ENCODE measurements at regions not wholly inside any gene's neighbourhood (a gene's known extent, or its start where the extent isn't known, plus 50 kb on each side); places are given as distances from the start of the nearest gene placed in this dataset.
"Not testable (repeated sequence)": the region's sequence is repeated elsewhere in the genome, so short reads cannot be mapped to it uniquely, and the experiment has no call there.

DNA sequence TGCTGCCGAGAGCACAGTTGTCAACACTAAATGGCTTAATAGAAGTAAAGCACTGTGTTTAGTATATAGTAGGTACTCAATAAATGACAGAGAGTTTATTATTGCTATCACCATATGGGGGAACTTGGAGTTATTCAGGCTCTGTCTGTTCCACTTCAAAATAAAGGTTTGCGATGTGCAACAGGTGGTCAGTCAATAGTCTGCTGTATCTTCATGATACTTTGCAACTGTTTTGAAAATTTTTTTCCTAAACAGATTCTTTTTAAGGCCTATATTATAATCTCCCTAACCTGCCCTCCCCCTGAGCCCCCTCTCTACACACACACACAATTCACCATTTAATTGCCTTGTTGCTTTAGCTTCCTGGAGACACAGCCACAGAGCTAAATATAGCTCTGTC is 164.7 kb upstream of the NR2F2 start:
- Mint-ChIP-seq H3K4me1 (peaks cover 29% of the 10 kb centered on the region), H3K27ac (no peak overlapping the region), H3K36me3 (peaks cover 17% of the 10 kb centered on the region), H3K4me3 (no peak overlapping the region), H3K27me3 (ENCODE audit: low read depth) (peaks cover 17% of the 10 kb centered on the region), H3K9me3 (peaks cover 18% of the 10 kb centered on the region)
- CTCF ChIA-PET = no interaction called here
- ATAC-seq = no peak
- DNase-seq (ENCODE audit: low spot score) = no peak
- POLR2A ChIA-PET = no interaction called here
- TF ChIP-seq ZNF121 (CRISPR knock-in tag; IDR thresholded peaks at IDR 0.05) = no peak
- TF ChIP-seq, protein P1, sequence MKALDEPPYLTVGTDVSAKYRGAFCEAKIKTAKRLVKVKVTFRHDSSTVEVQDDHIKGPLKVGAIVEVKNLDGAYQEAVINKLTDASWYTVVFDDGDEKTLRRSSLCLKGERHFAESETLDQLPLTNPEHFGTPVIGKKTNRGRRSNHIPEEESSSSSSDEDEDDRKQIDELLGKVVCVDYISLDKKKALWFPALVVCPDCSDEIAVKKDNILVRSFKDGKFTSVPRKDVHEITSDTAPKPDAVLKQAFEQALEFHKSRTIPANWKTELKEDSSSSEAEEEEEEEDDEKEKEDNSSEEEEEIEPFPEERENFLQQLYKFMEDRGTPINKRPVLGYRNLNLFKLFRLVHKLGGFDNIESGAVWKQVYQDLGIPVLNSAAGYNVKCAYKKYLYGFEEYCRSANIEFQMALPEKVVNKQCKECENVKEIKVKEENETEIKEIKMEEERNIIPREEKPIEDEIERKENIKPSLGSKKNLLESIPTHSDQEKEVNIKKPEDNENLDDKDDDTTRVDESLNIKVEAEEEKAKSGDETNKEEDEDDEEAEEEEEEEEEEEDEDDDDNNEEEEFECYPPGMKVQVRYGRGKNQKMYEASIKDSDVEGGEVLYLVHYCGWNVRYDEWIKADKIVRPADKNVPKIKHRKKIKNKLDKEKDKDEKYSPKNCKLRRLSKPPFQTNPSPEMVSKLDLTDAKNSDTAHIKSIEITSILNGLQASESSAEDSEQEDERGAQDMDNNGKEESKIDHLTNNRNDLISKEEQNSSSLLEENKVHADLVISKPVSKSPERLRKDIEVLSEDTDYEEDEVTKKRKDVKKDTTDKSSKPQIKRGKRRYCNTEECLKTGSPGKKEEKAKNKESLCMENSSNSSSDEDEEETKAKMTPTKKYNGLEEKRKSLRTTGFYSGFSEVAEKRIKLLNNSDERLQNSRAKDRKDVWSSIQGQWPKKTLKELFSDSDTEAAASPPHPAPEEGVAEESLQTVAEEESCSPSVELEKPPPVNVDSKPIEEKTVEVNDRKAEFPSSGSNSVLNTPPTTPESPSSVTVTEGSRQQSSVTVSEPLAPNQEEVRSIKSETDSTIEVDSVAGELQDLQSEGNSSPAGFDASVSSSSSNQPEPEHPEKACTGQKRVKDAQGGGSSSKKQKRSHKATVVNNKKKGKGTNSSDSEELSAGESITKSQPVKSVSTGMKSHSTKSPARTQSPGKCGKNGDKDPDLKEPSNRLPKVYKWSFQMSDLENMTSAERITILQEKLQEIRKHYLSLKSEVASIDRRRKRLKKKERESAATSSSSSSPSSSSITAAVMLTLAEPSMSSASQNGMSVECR (CRISPR knock-in tag; IDR thresholded peaks at IDR 0.05; ENCODE audit: borderline replicate concordance) = no peak
- TF ChIP-seq, protein P2, sequence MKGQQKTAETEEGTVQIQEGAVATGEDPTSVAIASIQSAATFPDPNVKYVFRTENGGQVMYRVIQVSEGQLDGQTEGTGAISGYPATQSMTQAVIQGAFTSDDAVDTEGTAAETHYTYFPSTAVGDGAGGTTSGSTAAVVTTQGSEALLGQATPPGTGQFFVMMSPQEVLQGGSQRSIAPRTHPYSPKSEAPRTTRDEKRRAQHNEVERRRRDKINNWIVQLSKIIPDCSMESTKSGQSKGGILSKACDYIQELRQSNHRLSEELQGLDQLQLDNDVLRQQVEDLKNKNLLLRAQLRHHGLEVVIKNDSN (CRISPR knock-in tag; IDR thresholded peaks at IDR 0.05) = no peak
- TF ChIP-seq, protein P3, sequence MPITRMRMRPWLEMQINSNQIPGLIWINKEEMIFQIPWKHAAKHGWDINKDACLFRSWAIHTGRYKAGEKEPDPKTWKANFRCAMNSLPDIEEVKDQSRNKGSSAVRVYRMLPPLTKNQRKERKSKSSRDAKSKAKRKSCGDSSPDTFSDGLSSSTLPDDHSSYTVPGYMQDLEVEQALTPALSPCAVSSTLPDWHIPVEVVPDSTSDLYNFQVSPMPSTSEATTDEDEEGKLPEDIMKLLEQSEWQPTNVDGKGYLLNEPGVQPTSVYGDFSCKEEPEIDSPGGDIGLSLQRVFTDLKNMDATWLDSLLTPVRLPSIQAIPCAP (CRISPR knock-in tag; IDR thresholded peaks at IDR 0.05) = no peak
- no peak for TF ChIP-seq SMAD4 (CRISPR knock-in tag; IDR thresholded peaks at IDR 0.05)
- TF ChIP-seq, protein P4, sequence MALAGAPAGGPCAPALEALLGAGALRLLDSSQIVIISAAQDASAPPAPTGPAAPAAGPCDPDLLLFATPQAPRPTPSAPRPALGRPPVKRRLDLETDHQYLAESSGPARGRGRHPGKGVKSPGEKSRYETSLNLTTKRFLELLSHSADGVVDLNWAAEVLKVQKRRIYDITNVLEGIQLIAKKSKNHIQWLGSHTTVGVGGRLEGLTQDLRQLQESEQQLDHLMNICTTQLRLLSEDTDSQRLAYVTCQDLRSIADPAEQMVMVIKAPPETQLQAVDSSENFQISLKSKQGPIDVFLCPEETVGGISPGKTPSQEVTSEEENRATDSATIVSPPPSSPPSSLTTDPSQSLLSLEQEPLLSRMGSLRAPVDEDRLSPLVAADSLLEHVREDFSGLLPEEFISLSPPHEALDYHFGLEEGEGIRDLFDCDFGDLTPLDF (CRISPR knock-in tag; IDR thresholded peaks at IDR 0.05) = no peak
- TF ChIP-seq SMAD3 (CRISPR knock-in tag; IDR thresholded peaks at IDR 0.05; ENCODE audit: borderline replicate concordance) = no peak

DNA sequence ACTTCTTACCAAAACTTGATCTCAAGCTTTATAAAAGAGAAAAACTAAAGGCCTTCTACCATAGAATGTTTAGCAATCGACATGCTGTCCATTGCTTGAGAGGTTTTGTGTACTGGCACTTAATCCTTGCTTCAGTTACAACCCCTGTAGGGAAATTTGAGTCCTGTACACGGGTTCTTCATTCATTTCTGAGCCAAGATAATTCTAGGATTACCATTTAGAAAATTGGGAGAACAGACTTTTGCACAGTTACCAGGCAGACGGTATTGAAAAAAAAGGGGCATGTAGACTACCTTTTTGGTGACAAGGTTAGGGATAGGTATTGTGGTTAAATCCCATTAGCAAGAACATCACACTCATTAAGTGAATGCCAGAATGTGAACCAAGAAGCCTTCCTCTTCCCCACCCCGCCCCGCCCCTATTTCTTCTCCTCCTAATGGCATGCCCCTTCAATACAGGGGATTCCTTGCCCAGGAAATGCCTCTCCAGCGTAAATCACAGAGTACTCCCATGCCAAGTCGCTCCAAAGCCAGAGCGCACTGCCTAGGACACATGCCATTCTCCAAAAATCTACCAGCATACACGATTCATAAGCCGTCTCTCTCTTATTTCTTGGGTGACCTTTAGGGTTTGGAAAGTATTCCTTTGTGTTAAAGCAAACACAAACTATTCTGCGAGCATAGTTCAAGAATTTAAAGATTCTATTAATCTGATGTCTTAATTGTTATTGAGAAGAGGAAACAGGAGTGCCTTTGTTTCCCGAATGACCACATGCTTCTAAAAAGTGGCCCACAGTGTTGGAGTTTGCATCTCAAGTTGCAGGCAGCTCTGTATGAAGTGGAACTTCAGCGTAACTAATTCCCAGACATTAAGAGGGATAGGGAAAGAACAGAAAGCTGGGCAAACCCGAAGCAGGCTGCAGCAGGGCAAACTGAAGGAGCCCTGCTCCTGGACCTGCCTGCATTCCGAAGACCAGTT is 164.0 kb upstream of the NR2F2 start:
- CTCF ChIA-PET = no interaction called here
- peaks cover 29% of the 10 kb centered on the region for H3K4me1 Mint-ChIP-seq
- ATAC-seq (peak; percentile 79), DNase-seq (ENCODE audit: low spot score) (no peak)
- 0 out of 2 replicates have a peak overlapping the region, but pooled peaks have one; percentile 4 for H3K4me3 Mint-ChIP-seq
- H3K27me3 Mint-ChIP-seq (ENCODE audit: low read depth) = peaks cover 17% of the 10 kb centered on the region
- H3K9me3 Mint-ChIP-seq = peaks cover 18% of the 10 kb centered on the region
- POLR2A ChIA-PET = no interaction called here
- H3K27ac Mint-ChIP-seq = no peak overlapping the region
- peaks cover 17% of the 10 kb centered on the region for H3K36me3 Mint-ChIP-seq
- no peak for TF ChIP-seq FOXP1 (CRISPR knock-in tag; IDR thresholded peaks at IDR 0.05; ENCODE audit: borderline replicate concordance)
- TF ChIP-seq, protein P5, sequence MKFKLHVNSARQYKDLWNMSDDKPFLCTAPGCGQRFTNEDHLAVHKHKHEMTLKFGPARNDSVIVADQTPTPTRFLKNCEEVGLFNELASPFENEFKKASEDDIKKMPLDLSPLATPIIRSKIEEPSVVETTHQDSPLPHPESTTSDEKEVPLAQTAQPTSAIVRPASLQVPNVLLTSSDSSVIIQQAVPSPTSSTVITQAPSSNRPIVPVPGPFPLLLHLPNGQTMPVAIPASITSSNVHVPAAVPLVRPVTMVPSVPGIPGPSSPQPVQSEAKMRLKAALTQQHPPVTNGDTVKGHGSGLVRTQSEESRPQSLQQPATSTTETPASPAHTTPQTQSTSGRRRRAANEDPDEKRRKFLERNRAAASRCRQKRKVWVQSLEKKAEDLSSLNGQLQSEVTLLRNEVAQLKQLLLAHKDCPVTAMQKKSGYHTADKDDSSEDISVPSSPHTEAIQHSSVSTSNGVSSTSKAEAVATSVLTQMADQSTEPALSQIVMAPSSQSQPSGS (CRISPR knock-in tag; IDR thresholded peaks at IDR 0.05; ENCODE audit: borderline replicate concordance, low read depth) = no peak
- TF ChIP-seq MYBL2 (CRISPR knock-in tag; IDR thresholded peaks at IDR 0.05) = no peak
- TF ChIP-seq, protein P6, sequence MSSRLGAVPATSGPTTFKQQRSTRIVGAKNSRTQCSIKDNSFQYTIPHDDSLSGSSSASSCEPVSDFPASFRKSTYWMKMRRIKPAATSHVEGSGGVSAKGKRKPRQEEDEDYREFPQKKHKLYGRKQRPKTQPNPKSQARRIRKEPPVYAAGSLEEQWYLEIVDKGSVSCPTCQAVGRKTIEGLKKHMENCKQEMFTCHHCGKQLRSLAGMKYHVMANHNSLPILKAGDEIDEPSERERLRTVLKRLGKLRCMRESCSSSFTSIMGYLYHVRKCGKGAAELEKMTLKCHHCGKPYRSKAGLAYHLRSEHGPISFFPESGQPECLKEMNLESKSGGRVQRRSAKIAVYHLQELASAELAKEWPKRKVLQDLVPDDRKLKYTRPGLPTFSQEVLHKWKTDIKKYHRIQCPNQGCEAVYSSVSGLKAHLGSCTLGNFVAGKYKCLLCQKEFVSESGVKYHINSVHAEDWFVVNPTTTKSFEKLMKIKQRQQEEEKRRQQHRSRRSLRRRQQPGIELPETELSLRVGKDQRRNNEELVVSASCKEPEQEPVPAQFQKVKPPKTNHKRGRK (CRISPR knock-in tag; IDR thresholded peaks at IDR 0.05; ENCODE audit: borderline replicate concordance) = no peak
- no peak for TF ChIP-seq ZNF317 (CRISPR knock-in tag; IDR thresholded peaks at IDR 0.05; ENCODE audit: borderline replicate concordance, low read depth)

DNA sequence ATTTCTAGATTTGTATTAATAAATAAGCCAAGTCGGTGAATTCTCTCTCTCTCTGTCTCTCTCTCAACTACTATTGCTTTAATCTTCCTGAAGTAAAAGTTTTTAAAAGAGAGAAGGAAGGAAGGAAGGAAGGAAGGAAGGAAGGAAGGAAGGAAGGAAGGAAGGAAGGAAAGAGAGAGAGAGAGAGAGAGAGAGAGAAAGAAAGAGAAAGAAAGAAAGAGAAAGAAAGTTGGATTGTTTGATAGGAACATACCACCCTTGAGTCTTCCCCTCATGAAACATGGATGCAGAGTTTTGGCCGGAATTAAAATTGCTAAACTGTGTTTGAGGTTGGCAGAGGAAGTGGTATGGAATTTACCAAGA is 159.9 kb upstream of the NR2F2 start:
- CTCF ChIA-PET; POLR2A ChIA-PET; DNase-seq (ENCODE audit: low spot score); ATAC-seq; H3K27ac Mint-ChIP-seq; H3K4me3 Mint-ChIP-seq: not testable (repeated sequence)
- H3K9me3 Mint-ChIP-seq = peaks cover 18% of the 10 kb centered on the region
- H3K4me1 Mint-ChIP-seq = peaks cover 20% of the 10 kb centered on the region
- peaks cover 17% of the 10 kb centered on the region for H3K36me3 Mint-ChIP-seq
- peaks cover 17% of the 10 kb centered on the region for H3K27me3 Mint-ChIP-seq (ENCODE audit: low read depth)
